Ishikawa (cell line): ENCODE measurements at regions not wholly inside any gene's neighbourhood (a gene's known extent, or its start where the extent isn't known, plus 50 kb on each side); places are given as distances from the start of the nearest gene placed in this dataset.

Source experiments
- CEBPB ChIP-seq: IDR thresholded peaks from 2 replicates; pipeline ENCODE4 v1.6.1; 2012
- CREB1 ChIP-seq: IDR thresholded peaks from 2 replicates; pipeline ENCODE4 v1.6.1; 2012; ENCODE audit warnings: low read depth
- EGR1 ChIP-seq: IDR thresholded peaks from 2 replicates; pipeline ENCODE4 v1.6.1; 2012
- EP300 ChIP-seq: IDR thresholded peaks from 2 replicates; pipeline ENCODE4 v1.6.1; 2012; ENCODE audit warnings: borderline replicate concordance
- FOXM1 ChIP-seq: IDR thresholded peaks from 2 replicates; pipeline ENCODE4 v1.6.1; 2012; ENCODE audit warnings: low read depth, borderline replicate concordance
- MAX ChIP-seq: IDR thresholded peaks from 2 replicates; pipeline ENCODE4 v1.6.1; 2012
- RAD21 ChIP-seq: IDR thresholded peaks from 2 replicates; pipeline ENCODE4 v1.6.1; 2012; ENCODE audit warnings: low read depth
- TAF1 ChIP-seq: IDR thresholded peaks from 2 replicates; pipeline ENCODE4 v1.6.1; 2012; ENCODE audit warnings: low read depth, mild to moderate bottlenecking
- TCF12 ChIP-seq: IDR thresholded peaks from 2 replicates; pipeline ENCODE4 v1.6.1; 2012; ENCODE audit warnings: low read depth
- USF1 ChIP-seq: IDR thresholded peaks from 2 replicates; pipeline ENCODE4 v1.6.1; 2012
- YY1 ChIP-seq: IDR thresholded peaks from 2 replicates; pipeline ENCODE4 v1.6.1; 2012; ENCODE audit warnings: low read depth
- TF ChIP-seq, protein P1 (sequence below): IDR thresholded peaks from 2 replicates; pipeline ENCODE4 v1.6.1; 2012; ENCODE audit warnings: low read depth, mild to moderate bottlenecking

DNA sequence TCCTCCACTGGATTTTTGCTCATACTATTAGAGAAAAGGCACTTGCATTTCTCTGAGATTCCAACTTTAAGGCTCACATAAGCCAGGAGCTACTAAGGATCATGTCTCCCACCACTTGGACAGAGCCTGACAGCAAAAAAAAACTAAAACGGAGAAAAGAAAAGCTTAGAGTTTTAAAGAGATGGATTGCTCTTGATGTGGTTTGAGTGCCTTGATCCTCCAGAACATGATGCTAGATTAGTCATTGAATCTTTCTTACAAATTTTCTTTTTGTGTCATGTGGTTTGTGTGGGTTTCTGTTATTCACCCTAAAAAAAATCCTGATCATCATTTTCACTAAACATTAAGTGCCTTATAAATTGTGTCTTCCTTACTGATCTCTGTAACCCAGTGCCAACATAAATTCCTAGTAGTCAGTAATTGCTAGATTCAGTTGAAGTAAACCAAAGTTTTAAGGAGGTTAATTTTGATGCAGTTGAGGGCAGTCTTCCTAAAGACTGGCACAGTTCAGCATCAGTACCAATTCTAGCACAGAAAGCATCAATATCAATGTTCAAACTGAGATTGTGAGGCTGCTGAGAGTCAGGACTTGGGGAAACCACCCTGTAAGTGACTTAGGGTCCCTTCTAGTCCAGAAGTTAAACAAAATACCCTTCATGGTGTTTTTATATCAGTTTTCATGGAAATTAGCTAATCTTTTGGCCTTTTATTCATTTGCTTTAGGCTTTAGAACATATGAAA lies 206.3 kb downstream of the RAD51AP2 start:
- TF ChIP-seq MAX = no peak
- TF ChIP-seq CEBPB = no peak
- no peak for TF ChIP-seq TAF1
- TF ChIP-seq CREB1 = no peak
- TF ChIP-seq USF1 = no peak
- TF ChIP-seq FOXM1 = no peak
- no peak for TF ChIP-seq TCF12
- TF ChIP-seq EGR1 = no peak
- no peak for TF ChIP-seq YY1
- no peak for TF ChIP-seq EP300
- TF ChIP-seq, protein P1, sequence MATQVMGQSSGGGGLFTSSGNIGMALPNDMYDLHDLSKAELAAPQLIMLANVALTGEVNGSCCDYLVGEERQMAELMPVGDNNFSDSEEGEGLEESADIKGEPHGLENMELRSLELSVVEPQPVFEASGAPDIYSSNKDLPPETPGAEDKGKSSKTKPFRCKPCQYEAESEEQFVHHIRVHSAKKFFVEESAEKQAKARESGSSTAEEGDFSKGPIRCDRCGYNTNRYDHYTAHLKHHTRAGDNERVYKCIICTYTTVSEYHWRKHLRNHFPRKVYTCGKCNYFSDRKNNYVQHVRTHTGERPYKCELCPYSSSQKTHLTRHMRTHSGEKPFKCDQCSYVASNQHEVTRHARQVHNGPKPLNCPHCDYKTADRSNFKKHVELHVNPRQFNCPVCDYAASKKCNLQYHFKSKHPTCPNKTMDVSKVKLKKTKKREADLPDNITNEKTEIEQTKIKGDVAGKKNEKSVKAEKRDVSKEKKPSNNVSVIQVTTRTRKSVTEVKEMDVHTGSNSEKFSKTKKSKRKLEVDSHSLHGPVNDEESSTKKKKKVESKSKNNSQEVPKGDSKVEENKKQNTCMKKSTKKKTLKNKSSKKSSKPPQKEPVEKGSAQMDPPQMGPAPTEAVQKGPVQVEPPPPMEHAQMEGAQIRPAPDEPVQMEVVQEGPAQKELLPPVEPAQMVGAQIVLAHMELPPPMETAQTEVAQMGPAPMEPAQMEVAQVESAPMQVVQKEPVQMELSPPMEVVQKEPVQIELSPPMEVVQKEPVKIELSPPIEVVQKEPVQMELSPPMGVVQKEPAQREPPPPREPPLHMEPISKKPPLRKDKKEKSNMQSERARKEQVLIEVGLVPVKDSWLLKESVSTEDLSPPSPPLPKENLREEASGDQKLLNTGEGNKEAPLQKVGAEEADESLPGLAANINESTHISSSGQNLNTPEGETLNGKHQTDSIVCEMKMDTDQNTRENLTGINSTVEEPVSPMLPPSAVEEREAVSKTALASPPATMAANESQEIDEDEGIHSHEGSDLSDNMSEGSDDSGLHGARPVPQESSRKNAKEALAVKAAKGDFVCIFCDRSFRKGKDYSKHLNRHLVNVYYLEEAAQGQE = no peak
- no peak for TF ChIP-seq RAD21
